ENCODE measurements at regions not wholly inside any gene's neighbourhood (a gene's known extent, or its start where the extent isn't known, plus 50 kb on each side); places are given as distances from the start of the nearest gene placed in this dataset.

DNA sequence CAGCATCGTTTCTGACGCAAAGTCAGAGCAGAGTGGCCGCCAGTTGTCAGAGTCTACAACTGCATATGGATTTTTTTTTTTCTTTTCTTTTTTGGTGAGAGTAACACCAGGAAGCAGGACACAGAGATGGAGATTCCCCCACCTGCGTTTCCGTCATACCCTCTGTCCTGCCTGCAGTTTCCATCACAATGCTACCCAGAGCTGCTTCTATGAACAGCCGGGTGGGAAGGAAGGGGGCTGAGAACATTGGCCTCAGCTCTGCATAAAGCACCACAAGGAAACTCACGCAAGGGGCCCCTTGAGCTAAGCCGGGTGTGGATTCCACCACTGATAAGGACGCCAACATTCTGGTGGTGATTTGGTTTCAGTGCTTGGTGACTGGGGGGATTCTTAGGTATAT lies 183.5 kb upstream of the AFDN start:
- no peak for DNase-seq

DNA sequence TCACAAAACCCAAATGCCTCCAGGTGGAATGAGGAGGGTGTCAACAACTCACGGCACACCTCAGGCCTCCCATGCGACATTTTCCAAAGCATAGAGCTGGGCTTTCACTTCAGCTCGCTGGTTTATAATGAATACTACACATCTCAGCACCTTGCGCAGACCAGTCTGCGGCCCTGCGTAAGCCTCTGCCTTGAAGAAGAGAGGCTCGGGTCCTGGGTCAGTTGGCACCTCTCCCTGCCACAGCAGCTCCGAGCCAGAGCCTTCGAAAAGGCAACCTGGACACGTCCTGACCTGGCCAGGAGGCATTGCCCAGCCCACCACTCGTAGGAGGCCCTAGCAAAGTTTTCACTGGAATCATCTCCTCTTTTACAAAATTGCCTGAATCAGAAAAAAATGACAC lies 183.0 kb upstream of the AFDN start:
- DNase-seq = no peak

DNA sequence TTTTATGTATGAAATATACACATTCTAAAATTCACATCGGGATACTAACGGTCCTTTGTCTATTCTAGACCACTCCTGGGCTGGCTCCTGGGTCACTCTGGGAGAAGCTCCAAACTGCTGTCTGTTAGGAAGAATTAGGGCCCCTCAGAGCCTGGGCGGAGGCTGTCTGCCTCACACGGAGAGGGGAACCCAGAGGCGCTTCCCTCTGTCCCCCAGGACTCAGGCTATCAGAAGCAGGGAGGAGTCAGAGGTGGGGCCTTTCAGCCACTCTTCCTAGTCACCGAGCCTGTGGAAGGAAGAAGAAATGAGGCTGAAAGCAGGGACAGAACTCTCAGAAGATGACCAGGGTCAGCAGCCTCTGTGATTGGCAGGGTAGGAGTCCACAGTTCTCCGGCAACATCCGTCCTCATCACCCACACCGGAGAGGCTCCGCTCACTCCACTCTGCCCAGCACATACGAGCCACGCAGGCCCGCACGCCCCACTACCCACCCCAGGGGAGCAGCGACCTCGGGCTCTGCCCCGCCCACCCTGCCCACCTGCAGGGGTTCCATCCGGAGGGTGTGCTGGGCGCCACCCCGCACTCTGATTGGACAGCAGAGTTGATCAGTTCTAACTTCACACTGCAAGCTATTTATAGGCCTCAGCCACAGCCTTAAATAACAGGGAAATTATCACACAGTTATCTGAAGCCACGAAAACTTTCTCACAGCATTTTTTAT lies 182.1 kb upstream of the AFDN start:
- no peak for DNase-seq

DNA sequence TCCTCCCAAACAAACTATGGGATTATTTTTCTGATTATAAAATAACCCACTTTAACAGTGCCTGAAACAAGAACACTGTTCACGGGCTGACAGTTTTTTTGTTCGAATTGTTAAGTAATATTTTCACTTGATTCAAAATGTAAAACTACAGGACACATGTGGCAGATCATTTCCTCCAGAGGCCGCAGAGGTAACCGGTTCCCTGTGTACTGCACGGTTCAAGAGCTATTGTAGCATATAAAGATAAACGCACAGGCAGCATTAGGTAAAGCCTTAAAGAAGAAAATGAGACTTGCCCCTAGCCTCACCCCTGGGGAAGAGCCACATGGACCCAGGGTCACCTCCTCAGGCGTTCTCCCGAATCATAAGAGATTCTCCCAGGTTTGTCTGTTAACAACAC lies 181.3 kb upstream of the AFDN start:
- no peak for DNase-seq

DNA sequence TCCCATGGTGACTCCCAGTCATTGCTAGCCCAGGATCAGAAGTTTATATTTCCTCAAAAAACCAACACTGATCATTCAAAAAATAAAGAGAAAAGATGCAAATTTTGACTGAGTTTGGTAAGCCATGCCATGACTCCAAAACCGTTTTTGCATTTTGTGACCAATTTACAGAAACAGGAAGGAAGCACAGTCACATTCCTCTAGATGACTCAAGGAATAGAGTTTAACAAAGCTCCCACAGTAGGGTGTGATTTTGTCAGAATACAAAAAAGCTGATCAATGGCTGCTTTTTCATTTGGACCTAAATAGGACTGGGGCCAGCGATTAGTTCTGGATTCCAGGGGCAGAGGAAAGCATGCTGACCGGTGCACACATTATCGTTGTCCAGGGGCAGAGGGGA lies 179.4 kb upstream of the AFDN start:
- DNase-seq = no peak

DNA sequence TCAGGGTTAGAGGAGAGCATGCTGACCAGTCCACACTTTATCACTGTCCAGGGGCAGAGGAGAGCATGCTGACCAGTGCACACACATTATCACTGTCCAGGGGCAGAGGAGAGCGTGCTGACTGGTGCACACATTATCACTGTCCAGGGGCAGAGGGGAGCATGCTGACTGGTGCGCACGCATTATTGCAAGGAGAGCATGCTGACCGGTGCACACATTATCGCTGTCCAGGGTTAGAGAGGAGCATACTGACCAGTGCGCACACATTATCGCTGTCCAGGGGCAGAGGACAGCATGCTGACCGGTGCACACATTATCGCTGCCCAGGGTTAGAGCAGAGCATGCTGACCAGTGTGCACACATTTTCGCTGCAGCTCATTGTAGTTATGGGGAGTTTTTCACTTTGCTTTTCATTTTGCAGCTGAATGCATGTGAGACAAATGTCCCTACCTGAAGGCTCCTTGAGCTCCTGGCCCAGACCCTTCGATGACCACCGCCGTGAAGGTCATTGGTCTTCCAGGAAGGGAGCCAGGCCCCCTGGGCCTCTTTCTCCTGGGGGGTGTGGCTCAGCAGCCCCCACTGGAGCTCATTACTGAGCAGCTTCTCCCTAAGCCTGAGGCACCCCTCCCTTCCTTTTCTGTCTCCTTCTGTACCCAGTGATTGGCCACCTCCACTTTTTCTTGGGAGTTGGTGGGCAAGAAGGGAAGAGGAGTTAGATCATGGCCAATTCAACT lies 178.8 kb upstream of the AFDN start:
- DNase-seq = no peak

DNA sequence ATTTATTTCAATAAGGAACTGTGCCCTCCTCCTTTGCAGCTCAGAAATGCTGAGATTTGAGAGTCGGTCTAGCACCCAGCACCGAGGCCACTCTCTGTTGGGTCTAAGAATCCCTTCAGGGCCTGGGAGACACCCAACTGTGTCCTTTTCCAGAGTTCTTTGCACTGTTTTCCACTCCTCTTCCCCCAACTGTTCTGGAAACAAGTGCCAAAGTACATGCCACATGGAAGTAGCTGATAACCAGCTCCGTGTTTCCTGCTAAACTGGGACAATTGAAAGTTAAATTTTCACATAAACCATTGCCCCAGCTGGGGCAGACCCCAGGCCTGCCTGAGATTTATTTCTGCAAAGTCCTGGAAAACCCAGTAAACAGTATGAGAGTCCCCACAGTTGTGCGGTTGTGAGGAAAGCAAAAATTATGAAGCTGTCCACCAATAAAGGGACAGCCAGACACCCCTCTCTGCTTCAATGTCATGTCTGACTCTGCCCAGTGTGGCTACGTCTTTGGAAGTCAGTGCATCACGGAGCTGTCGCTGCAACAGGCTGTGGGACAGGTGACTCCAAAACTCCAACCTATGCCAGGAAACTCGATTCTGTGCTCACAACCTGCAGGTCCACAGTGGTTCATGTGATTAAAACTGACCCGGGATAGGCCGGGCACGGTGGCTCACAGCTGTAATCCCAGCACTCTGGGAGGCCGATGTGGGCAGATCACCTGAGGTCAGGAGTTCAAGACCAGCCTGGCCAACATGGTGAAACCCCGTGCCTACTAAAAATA lies 178.0 kb upstream of the AFDN start:
- DNase-seq = no peak

DNA sequence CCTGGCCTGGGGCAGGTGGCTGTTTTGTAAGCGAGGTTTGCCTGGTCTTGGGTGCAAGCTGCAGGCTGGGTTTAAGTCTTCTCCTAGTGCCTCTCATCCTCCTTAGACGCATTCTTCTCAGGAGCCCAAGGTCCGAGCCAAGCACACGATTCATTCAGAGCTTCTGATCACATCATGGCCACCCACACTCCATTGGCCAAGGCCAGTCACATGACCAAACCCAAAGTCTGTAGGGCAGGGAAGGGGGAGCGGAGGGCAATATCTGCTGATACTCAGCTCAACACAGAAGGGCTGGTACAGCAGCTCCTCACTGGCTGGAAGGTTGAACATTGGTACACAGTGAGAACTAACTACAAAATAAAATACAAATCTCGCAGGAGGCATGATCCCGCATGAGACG lies 177.2 kb upstream of the AFDN start:
- no peak for DNase-seq

DNA sequence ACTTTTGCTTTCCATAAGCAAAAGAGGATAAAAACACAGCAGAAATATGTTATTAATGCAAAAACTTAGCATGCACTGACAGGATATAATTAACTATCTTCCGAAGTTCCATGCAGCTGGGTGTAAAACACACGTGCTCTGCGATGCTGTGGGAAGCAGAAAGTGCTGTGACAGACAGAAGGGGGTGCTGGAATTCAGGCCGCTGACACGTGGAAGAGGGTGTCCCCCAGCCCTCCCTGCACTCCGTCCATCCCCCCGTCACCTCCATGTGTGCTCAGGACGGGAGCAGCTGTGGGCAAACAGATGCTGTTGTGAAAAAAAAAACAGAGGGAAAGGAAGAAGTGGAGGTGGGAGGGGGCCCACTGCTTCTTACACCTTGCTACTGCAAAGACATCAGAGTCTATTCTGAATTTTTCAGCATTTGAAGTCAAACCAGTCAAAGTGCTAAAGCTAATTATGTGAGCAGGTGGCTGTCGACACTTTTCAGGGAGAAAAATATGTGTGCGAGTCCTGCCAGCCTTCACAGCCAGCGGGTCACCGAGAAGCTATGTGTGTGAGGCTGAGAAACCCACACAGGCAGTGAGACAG lies 175.9 kb upstream of the AFDN start:
- no peak for DNase-seq

DNA sequence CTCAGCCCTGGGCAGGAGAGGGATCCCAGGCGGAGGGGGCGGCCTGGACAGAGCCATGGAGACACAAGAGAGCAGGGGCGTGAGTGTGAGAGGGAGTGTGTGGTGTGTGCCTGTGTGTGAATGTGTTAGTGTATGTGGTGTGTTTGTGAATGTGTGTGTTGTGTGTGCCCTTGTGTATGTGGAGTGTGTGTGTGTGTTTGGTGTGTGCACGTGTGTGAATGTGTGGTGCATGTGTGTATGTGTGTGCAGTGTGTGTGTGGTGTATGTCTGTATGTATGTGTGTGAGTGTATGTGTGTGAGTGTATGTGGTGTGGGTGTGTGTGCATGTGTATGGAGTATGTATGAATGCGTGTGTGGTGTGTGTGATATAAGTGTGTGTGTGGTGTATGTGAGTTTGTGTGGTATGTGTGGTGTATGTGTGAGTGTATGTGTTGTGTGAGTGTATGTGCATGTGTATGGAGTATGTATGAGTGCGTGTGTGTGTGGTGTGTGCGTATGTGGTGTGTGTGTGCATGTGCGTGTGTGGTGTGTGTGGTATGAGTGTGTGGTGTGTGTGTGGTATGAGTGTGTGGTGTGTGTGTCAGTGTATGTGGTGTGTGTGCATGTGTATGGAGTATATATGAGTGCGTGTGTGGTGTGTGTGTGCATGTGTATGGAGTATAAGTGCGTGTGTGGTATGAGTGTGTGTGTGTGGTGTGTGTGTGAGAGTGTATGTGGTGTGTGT lies 175.2 kb upstream of the AFDN start:
- no peak for DNase-seq

DNA sequence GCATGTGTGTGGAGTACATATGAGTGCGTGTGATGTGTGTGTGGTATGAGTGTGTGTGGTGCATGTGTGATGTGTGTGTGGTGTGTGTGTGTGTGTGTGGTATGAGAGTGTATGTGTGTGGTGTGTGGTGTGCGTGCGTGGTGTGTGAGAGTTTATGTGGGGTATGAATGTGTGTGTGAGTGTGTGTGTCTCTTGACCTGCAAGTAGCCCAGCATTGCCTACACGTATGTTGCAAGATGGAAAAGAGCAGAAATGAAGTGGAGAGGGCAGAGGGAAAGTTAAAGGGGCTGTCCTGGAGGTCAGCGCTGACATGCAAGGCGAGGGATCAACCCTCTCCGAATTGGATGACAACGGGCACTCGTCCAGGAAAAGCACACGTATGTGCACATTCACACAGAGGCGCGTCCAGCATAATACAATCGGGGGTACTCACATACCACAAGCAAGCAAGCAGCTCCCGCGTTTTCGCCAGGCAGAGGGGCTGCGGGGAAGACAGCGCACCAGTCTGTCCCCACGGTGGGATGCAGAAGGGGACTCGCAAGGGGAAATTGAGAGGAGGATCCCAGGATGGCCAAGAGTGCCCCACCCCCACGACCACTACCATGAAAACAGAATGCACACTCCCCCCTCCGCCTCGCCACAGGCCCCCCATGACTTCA lies 174.5 kb upstream of the AFDN start:
- DNase-seq = no peak

DNA sequence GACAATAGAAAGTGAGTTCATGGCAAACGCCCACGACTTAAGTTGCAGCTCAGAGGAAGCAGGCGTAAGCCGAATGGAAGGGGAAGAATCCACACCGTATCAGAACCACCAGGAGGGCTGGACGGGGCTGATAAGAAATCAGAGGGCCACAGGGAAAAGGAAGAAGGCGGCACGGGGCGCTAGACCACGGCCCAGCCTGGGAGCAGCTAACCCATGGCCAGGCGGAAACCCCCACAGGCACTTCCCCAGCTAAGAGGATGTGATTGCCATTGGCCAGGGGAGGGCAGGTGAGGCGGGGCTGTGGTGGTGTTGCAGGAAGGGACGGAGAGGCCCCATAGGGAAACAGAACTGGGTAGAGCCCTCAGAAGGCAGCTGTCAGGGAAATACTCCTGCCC lies 174.0 kb upstream of the AFDN start:
- DNase-seq = no peak

DNA sequence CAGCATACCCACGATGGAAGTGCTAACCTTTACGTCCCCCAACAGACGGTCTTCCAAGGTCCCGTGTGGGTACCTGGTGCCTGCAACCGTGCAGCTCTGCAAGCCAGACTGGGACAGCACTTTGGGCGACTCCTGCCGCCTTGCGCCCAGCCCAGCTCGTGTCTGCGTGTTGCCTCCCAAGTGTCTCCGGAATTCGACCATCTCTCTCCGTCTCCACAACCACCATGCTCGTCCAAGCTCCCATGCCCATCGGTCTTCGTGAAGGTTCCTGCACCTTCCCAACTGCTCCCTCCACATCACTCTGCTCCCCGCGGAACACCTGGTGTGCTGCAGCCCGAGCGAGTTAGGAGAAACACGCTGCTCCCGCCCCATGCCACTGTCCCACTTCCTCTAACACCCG lies 173.2 kb upstream of the AFDN start:
- DNase-seq = no peak

DNA sequence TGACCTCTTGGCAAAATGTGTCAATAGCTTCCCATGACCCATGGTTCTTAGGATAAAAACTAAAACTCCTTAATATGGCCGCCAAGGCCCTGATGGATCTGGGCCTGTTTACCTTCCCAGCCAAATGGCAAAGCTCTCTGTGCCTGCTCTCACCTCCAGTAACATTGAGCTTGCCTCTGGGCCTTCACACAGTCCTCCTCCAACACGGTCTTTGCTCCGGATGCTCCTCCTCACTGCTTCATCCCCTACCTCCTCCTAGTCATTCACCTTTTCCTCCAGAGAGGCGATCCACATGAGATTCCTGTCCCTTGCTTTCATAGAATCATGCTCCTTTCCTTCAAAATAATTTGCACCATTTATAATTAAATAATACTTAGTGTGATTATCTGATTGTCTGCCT lies 172.3 kb upstream of the AFDN start:
- no peak for DNase-seq

DNA sequence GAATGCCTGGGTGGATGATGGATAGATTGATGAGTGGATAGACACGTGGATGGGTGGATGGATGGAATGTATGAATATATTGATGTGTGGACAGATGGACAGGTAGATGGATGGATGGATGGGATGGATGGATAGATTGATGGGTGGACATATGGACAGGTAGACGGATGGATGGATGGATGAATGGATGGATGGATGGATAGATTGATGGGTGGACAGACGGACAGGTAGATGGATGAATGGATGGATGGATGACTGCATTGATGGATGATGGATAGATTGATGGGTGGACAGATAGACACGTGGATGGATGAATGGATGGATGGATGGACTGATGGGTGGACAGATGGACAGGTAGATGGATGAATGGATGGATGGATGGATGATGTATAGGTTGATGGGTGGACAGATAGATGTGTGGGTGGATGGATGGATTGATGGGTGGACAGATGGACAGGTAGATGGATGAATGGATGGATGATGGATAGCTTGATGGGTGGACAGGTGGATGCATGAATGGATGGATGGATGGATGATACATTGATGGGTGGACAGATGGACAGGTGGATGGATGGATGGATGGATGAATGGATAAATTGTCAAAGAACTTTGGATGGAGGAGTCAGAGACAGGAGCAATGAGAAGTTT lies 171.4 kb upstream of the AFDN start:
- DNase-seq = no peak

DNA sequence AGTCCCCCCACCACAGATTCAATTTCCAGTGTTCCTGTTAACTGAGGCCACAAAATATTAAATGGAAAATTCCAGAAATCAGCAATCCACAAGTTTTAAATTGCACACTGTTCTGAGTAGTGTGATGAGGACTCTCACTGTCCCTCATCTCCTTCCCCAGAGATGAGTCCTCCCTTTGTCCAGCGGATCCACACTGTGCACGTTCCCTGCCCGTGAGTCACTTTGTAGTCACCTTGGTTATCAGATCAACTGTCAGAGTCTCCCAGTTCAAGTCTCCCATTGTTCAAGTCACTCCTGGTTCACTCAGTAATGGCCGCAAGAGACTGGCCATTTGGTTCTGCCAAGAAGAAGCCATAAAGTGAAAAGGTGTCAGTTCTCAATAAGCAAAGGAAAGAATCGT lies 168.6 kb upstream of the AFDN start:
- no peak for DNase-seq

DNA sequence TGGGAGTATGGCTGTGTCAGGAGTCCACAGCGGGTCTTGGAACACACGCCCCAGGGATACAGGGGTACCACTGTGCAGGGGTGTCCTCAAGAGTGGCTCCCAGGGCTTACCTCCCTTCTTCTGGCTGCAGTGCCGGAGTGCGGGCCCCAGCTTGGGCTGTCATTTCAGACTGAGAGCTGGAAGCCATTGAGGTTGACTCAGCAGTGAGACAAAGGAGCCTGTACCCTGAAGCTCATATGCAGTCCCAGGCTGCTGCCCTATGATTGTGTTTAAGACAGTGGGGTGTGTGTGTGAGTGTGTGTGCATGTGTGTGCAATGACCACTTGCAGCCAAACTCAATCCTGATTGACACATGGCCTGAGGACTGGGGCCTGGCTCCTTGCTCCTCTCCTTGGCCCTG lies 167.7 kb upstream of the AFDN start:
- DNase-seq = no peak

DNA sequence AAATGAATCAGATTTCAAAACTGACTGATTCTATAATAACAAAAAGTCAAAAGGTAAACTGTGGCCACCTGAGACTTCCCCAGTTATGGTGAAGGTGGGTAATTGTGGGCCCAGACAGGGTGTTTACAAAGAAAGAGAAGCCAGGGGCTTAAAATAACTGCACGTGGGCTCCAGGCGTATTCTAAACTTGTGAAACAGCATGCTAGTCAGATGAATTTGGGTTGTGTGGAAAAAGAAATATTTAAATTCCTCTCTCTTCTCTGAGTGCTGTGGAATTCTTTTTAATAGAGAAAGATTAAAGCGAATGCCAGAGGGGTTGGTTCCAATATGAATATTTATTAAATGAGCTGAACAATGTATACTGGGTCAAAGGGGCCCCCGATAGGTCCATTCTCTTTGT lies 166.3 kb upstream of the AFDN start:
- no peak for DNase-seq

DNA sequence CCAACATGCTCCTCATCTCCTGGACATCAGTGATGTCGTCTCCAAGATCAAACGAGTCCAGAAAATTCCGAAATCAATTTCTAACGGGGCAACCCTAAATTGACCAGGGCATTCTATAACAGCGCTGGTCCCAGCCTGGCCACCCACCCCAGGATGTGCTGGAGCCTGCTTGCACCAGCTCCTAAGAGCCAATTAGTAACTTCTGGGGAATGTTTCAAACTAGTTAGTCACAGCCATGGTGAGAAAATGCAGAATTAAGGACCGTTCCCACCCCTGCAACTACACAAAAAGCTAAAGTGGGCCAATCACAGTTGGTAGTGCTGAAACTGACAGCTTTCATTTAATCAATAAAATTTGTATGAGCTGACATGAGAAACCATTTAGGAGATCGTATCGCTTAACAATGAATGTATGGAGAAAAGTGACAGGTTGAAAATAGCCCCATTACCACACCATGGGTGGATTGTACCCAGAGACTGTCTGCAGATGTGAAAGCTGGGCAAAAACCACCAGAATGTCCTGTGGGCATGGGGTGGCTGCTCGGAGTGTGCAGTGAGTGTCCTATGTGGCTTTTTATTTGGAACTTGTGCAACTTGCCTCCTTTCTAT lies 165.7 kb upstream of the AFDN start:
- DNase-seq = no peak

DNA sequence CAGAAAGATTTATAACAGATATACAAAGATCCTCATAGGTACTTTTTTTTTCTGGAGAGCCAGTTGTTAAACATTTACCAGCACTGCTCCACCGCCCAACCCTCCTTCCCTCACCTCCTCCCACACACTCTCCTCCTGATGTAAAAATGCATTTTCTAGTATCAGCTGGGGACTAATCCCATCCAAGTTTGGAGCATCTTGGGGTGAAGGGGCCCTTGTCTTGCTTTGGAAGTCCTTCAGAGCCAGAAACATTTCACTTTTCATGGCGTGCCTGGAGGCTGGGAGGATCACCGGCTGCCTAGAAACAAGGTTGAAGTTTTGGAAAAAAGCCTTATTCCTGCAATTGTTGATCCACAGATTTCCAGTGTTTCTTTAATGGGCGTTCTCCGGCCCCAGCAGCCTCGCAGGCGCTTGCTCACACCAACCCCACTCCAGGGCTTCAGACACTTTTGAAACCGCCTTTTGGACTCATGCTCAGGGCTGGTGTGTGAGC lies 165.1 kb upstream of the AFDN start:
- peak; percentile 30 for DNase-seq
